CD4-positive, alpha-beta T cell treated with Interleukin-15 for 4 hours (primary cell): ENCODE measurements at regions not wholly inside any gene's neighbourhood (a gene's known extent, or its start where the extent isn't known, plus 50 kb on each side); places are given as distances from the start of the nearest gene placed in this dataset.
"Not testable (repeated sequence)": the region's sequence is repeated elsewhere in the genome, so short reads cannot be mapped to it uniquely, and the experiment has no call there.

ENCODE experiments used
- DNase-seq: peaks from one replicate; pipeline ENCODE4 v3.0.0-alpha.2; 2020; ENCODE audit warnings: low spot score

DNA sequence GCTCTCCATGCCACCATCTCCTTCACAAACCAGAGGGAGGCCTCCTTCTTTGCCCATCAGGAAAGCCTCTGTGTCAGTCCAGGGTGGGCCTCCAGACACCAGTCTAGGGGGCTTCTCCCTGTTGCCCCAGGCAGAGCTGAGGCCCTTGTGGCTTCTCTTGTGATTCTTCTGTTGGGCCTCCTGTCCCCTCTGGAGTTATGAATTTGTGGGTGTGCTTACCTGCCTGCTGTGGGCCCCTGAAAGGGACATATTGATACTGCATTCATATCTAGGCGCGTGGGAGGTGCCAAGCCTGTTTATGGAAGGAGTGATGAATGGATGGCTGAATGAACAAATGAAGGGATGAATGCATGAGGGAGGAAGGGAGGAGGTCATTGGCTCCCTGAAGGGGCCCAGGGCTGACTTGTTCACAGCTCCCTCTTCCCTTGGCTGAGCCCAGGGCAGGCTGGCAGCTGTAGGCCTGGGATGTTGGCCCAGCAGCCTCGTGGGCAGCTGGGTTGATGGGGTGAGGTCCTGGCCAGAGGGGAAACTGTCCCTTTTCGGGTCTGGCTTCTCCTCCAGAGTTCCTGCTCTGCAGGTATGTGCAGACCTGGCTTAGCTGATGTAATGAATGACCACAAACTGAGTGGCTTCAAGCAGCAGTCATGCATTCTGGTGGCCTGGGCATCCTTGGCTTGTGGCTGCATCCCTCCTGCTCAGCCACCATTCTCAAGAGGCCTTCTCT lies 195.4 kb downstream of the GOLGA6L6 start:
- no peak for DNase-seq

DNA sequence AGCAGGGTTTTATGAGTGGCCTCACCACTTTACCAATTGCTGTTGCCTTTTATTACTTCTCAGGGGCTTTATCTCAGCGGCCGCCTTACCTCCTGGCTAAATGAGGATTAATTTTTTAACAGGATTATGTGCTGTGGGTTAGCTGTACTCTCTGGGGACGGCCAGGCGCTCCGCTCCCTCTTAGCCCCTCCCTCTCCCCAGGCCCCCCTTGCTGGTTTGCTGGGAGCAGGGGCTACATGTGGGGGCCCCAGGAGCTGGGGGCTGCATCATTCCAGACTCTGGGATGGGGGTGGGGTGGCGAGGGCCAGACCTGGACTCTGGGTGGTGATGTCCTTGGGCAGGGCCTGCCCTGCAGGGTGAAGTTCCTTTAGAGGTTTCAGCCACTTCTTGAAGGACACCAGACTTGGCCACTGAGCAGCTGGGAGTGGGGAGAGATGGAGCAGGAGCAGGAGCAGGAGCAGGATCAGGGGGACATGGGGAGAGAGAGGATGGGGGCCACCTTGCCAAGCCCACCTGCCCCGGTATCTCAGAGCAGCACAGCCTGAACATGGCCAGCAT lies 196.1 kb downstream of the GOLGA6L6 start:
- no peak for DNase-seq

DNA sequence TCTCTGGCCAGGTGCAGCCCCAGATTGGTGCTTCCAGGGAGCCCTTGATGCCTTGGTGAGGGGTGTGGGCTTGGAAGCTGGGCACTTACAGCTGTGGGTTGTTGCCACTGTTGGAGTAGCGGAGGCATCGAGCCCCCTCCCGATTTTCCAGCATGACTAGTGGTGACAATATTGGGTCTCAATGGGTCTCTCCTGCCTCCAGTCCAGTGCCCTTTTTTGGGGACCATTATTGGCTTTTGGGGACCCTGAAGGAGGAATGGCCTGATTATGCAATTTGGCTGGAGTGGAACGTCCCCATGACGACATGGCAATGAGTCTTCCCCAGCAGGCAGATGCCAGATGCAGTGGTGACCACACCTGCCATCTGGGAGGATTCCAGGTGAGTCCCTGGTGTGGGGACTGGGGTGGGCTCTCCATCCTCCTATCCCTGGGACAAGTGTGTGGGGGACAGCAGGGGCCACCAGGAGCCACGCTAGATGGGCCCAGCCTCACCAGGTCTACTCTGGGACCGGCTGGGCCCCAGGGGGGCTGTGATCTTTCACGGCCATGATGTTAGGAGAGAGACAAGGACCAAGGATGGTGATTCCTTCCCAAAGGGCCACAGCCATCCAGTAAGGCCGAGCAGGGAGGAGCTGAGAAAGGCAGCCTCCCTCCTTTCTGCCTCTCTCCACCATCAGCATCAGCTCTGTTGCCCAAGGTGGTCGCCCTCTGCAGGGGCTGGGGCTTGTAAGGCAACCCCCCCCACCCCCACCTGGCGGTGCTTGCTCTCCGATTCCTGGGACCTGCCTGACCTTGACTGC lies 196.8 kb downstream of the GOLGA6L6 start:
- DNase-seq = no peak

DNA sequence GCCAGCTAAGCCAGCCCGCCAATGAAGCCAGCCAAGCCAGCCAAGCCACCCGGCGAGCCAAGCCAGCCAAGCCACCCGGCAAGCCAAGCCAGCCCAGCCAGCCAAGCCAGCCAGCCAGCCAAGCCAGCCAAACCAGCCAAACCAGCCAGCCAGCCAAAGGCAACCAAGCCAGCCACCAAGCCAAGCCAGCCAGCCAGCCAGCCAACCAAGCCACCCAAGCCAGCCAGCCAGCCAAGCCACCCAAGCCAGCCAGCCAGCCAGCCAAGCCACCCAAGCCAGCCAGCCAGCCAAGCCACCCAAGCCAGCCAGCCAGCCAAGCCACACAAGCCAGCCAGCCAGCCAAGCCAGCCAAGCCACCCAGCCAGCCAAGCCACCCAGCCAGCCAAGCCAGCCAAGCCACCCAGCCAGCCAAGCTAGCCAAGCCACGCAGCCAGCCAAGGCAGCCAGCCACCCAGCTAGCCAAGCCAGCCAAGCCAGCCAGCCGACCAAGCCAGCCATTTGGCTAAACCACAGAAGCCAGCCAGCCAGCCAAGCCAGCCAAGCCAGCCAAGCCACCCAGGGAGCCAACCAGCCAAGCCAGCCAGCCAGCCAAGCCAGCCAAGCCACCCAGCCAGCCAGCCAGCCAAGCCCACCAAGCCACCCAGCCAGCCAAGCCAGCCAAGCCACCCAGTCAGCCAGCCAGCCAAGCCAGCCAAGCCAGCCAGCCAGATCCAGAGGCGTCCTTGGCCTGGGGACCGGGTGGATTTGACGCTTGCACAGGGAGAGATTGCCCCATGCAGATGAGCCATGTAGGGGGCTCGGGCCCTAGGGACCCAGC lies 198.0 kb downstream of the GOLGA6L6 start:
- DNase-seq = not testable (repeated sequence)

DNA sequence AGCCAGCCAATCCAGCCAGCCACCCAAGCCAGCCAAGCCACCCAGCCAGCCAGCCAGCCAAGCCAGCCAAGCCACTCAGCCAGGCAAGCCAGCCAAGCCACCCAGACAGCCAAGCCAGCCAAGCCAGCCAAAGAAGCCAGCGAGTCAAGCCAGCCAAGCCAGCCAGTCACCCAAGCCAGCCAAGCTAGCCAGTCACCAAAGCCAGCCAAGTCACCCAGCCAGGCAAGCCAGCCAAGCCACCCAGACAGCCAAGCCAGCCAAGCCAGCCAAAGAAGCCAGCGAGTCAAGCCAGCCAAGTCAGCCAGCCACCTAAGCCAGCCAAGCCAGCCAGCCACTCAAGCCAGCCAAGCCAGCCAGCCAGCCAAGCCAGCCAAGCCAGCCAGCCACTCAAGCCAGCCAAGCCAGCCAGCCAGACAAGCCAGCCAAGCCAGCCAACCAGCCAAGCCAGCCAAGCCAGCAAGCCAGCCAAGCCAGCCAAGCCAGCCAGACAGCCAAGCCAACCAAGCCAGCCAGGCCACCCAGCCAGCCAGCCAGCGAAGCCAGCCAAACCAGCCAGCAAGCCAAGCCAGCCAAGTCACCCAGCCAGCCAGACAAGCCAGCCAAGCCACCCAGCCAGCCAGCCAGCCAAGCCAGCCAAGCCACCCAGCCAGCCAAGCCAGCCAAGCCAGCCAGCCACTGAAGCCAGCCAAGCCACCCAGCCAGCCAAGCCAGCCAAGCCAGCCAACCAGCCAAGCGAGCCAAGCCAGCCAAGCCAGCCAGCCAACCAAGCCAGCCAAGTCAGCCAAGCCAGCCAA lies 198.8 kb downstream of the GOLGA6L6 start:
- DNase-seq = not testable (repeated sequence)

DNA sequence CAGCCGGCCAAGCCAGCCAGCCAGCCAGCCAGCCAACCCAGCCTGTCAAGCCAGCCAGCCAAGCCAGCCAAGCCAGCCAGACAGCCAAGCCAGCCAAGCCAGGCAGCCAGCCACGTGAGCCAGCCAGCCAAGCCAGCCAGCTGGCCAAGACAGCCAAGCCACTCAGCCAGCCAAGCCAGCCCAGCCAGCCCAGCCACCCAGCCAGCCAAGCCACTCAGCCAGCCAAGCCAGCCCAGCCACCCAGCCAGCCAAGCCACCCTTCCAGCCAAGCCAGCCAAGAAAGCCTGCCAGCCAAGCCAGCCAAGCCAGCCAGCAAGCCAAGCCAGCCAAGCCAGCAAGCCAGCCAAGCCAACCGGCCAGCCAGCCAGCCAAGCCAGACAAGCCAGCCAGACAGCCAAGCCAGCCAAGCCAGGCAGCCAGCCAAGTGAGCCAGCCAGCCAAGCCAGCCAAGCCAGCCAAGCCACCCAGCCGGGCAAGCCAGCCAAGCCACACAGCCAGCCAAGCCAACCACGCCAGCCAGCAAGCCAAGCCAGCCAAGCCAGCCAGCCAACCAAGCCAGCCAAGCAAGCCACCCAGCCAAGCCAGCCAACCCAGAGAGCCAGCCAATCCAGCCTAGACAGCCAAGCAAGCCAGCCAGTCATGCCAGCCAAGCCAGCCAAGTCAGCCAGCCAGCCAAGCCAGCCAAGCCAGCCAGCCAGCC lies 199.5 kb downstream of the GOLGA6L6 start:
- no peak for DNase-seq

DNA sequence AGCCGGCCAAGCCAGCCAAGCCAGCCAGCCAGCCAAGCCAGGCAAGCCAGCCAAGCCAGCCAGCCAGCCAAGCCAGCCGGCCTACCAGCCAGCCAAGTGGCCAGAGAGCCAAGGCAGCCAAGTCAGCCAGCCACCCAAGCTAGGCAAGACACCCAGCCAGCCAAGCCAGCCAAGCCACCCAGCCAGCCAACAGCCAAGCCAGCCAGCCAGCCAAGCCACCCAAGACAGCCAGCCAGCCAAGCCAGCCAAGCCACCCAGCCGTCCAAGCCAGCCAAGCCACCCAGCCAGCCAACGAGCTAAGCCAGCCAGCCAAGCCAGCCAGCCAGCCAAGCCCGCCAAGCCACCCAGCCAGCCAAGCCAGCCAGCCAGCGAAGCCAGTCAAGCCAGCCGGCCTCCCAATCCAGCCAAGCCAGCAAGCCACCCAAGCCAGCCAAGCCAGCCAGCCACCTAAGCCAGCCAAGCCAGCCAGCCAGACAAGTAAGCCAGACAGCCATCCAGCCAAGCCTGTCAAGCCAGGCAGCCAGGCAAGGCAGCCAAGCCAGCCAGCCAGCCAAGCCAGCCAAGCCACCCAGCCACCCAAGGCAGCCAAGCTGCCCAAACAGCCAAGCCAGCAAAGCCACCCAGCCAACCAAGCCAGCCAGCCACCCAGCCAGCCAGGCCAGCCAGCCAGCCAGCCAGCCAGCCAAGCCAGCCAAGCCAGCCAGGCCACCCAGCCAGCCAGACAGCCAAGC lies 200.5 kb downstream of the GOLGA6L6 start:
- DNase-seq = no peak

DNA sequence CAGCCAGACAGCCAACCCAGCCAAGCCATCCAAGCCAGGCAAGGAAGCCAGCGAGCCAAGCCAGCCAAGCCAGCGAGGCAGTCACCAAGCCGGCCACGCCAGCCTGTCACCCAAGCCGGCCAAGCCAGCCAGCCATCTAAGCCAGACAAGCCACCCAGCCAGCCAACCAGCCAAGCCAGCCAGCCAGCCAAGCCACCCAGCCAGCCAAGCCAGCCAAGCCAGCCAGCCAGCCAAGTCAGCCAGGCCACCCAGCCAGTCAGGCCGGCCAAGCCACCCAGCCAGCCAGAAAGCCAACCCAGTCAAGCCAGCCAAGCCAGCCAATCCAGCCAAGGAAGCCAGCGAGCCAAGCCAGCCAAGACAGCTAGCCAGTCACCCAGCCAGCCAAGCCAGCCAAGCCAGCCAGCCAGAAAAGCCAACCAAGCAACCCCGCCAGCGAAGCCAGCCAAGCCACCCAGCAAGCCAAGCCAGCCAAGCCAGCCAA lies 201.2 kb downstream of the GOLGA6L6 start:
- DNase-seq = no peak

DNA sequence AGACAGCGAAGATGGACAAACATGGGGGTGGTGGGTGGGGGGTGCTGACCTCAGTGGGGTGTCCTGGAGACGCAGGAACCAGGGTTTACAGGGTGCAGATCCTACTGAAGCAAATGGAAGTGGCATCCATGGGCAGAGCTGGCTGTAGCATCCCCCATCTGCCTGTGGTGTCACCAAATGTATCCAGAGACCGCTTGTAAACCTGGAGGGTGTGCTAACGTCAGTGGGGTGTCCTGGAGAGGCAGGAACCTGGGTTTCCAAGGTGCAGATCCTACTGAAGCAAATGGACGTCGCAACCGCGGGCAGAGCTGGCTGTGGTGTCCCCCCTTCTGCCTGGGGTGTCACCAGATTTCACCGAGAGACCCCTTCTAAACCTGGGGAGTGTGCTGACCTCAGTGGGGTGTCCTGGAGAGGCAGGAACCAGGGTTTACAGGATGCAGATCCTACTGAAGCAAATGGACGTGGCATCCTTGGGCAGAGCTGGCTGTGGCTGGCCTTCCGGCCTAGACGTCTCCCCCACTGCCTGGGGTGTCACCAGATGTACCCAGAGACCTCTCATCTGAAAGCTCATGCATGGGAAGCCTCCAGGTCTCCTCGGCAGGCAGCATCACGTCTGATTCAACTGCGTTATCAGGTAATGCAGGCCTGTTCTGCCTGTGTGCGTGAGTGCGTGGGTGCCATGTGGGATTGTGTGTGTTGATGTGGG lies 202.4 kb downstream of the GOLGA6L6 start:
- not testable (repeated sequence) for DNase-seq

DNA sequence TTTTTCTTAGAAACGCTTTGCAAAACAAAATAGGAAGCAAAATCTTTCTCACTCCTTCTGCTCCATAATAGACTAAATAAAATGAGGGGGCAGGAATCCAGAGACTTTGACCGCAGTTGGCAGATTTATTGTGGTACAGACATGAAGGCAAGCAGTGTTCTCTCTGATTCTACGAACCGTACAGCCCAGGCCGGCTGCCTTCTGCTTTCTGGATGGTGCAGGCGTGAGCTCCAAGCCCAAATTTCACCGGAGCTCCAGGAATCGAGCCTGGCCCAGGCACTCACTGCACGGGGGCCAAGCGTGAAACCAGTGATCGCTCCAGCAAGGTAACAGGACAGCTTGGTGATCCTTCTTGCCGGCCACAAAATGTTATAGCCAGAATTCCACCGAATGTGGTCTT lies 202.9 kb downstream of the GOLGA6L6 start:
- DNase-seq = not testable (repeated sequence)

DNA sequence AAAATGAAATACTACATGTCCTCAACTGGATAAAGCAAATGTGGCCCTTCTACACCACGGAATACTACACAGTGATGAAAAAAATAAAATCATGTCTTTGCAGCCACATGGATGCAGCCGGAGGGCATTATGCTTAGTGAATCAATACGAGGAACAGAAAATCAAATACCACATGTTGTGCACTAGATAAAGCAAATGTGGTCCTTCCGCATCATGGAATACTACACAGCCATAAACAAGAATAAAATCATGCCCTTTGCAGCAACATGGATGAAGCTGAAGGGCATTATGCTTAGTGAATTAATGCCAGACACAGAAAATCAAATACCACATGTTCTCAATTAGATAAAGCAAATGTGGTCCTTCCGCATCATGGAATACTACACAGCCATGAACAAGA lies 204.4 kb downstream of the GOLGA6L6 start:
- DNase-seq = not testable (repeated sequence)

DNA sequence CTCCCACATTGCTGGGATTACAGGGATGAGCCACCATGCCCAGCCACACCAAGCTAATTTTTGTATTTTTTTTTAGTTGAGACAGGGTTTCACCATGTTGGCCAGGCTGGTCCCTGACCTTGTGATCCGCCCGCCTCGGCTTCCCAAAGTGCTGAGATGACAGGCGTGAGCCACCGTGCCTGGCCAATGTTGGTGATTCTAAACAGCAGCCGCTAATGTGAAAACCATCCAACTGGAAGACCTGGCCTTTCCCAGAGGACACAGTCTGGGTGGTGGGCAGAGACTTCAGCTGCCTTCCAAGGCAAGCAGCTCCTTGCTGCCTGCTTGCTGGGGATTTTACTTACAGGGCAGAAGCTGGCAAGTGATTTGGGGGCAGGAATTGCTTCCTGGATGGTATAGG lies 207.1 kb downstream of the GOLGA6L6 start:
- not testable (repeated sequence) for DNase-seq

DNA sequence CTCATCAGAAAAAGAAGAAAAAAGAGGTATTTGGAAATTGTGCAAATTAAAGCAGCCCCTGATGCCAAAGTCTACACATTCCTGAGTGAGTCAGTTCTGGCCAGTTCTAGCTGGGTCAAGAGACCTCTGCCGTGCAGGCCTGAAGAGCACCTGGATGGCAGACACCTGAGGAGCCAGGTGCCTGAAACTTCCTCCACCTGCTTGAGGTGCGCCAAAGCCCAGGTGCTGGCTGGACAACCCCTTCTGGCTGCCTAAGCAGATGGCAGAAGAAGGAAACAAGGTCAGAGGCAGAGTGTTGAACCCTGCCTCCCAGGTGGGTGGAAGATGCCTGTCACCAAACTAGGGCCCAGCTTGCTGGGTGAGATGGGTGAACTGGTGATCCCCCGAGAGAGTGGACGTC lies 215.8 kb downstream of the GOLGA6L6 start:
- not testable (repeated sequence) for DNase-seq

DNA sequence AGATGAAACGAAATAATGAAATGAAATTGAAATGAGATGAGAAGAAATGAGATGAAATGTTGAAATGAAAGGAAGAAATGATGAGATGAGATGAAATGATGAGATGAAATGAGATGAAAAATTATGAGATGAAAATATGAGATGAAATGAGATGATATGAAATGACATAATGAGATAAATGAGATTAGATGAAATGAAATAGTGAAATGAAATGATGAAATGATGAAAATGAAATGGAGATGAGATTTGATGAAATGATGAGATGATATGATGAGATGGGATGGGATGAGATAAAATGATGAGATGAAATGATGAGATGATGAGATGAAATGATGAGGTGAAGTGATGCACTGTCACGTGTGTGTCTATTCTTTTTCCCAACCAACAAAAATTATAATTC lies 224.5 kb downstream of the GOLGA6L6 start:
- not testable (repeated sequence) for DNase-seq

DNA sequence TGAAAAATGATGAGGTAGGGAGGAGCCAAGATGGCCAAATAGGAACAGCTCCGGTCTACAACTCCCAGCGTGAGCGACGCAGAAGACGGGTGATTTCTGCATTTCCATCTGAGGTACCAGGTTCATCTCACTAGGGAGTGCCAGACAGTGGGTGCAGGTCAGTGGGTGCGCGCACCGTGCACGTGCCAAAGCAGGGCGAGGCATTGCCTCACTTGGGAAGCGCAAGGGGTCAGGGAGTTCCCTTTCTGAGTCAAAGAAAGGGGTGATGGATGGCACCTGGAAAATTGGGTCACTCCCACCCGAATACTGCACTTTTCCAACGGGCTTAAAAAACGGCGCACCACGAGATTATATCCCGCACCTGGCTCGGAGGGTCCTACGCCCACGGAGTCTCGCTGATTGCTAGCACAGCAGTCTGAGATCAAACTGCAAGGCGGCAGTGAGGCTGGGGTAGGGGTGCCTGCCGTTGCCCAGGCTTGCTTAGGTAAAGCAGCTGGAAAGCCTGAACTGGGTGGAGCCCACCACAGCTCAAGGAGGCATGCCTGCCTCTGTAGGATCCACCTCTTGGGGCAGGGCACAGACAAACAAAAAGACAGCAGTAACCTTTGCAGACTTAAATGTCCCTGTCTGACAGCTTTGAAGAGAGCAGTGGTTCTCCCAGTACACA lies 230.5 kb downstream of the GOLGA6L6 start:
- DNase-seq = not testable (repeated sequence)

DNA sequence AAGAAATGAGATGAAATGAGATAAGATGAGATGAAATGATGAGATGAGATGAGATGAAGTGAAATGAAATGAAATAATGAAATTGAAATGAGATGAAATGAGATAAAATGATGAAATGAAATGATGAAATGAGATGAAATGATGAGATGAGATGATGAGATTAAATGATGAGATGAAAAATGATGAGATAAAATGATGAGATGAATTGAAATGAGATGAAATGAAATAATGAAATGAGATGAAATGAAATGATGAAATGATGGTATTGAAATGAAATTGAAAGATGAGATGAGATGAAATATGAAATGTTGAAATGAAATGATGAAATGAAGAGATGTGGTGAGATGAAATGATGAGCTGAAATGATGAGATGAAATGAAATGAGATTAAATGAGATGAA lies 231.0 kb downstream of the GOLGA6L6 start:
- DNase-seq = no peak

DNA sequence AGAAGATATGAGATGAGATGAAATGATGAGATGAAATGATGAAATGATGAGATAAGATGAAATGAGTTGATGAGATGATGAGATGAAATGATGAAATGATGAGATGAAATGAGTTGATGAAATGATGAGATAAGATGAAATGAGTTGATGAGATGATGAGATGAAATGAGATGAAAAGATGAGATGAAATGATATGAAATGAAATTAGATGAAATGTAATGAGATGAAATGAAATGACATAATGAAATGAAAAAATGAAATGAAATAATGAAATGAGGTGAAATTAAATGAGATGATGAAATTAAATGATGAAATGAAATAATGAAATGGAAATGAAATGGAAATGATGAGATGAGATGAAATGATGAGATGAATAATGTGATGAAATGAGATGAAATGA lies 231.6 kb downstream of the GOLGA6L6 start:
- DNase-seq = not testable (repeated sequence)

DNA sequence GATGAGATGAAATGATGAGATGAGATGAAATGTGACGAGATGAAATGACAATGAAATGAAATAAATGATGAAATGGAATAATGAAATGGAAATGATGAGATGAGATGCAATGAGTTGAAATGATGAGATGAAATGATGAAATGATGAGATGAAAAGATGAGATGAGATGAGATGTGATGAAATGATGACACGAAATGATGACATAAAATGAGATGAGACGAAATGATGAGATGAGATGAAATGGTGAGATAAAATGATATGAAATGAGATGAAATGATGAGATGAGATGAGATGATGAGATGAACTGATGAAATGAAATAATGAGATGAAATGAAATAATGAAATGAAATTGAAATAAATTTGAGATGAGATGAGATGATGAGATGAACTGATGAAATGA lies 232.2 kb downstream of the GOLGA6L6 start:
- not testable (repeated sequence) for DNase-seq
